ENCODE measurements at regions not wholly inside any gene's neighbourhood (a gene's known extent, or its start where the extent isn't known, plus 50 kb on each side); places are given as distances from the start of the nearest gene placed in this dataset.
A peak's percentile ranks its signal among the peaks of the same experiment; 100 is the strongest.

DNA sequence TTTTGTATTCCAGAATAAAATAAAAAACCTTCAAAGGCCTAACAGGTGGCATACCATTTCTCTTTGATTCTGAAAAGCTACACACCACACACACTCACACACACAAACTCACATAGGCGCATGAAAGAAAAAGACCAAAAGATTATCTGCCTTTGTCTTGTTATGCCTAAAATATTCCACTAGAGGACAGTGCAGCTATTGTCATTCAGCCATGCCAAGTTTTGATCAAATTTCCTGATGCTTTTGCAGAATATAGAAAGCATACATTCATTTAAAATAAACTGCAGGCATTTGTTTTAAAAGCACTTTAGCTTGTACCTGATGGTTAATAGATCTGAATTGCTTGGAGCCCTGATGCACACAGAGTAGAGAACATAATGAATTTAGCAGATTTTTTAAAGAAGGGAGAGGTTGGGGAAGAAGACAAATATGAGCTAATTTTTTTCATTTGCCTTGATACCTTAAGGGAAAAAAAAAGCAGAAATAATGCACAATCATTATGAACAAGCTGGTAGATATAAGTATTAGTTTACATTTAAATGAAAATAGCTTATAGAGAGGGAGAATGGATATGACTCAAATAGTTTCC lies 1766.9 kb upstream of the SEL1L start:
- no peak for DNase-seq
- 28 to 55% methylated on average over 1 of the region's 1 CpG for WGBS, 2 donors
- H3K27ac ChIP-seq, result no peak overlapping the region
- H3K4me3 ChIP-seq, result no peak overlapping the region
- TF ChIP-seq EP300 (IDR thresholded peaks at IDR 0.05) (no peak), POLR2AphosphoS5 (IDR thresholded peaks at IDR 0.05) (no peak), POLR2A (IDR thresholded peaks at IDR 0.05) (no peak)
- TF ChIP-seq, protein P1, sequence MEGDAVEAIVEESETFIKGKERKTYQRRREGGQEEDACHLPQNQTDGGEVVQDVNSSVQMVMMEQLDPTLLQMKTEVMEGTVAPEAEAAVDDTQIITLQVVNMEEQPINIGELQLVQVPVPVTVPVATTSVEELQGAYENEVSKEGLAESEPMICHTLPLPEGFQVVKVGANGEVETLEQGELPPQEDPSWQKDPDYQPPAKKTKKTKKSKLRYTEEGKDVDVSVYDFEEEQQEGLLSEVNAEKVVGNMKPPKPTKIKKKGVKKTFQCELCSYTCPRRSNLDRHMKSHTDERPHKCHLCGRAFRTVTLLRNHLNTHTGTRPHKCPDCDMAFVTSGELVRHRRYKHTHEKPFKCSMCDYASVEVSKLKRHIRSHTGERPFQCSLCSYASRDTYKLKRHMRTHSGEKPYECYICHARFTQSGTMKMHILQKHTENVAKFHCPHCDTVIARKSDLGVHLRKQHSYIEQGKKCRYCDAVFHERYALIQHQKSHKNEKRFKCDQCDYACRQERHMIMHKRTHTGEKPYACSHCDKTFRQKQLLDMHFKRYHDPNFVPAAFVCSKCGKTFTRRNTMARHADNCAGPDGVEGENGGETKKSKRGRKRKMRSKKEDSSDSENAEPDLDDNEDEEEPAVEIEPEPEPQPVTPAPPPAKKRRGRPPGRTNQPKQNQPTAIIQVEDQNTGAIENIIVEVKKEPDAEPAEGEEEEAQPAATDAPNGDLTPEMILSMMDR (IDR thresholded peaks at IDR 0.05), result peak; percentile 50 to 88 (median 80)
- intact Hi-C loops (cut with DNase I), result no loop called here
- no peaks in the 10 kb centered on the region for H3K27me3 ChIP-seq
- H3K9me3 ChIP-seq, result no peaks in the 10 kb centered on the region
- H3K36me3 ChIP-seq, result no peaks in the 10 kb centered on the region
- H3K4me1 ChIP-seq, result no peaks in the 10 kb centered on the region

DNA sequence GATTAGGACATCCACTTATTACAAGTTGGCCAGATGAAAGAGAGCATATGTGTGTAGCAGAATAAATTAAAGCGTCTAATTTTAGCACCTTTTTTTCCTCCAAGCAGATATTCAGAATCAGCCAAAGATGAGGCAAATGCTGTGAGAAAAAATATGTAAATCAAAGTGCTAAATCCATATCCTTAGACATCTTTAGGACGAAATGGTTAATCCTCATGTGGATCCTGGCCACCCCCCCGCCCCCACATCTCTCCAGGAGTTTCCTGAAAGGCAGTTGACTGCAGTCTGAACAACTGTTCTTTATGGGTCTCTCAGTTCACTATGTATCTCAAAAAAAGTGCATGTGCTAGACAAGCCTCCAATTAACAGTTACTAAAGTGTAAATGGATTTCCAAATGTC lies 1768.1 kb upstream of the SEL1L start:
- Histone ChIP-seq H3K4me1 (no peaks in the 10 kb centered on the region), H3K36me3 (no peaks in the 10 kb centered on the region), H3K9me3 (no peaks in the 10 kb centered on the region), H3K27ac (no peak overlapping the region), H3K4me3 (no peak overlapping the region), H3K27me3 (no peaks in the 10 kb centered on the region)
- WGBS, 2 donors, result 56 to 70% methylated on average over 3 of the region's 3 CpGs
- TF ChIP-seq POLR2AphosphoS5 (IDR thresholded peaks at IDR 0.05) (no peak), POLR2A (IDR thresholded peaks at IDR 0.05) (no peak)
- no peak for DNase-seq
- intact Hi-C loops (cut with DNase I), result no loop called here

DNA sequence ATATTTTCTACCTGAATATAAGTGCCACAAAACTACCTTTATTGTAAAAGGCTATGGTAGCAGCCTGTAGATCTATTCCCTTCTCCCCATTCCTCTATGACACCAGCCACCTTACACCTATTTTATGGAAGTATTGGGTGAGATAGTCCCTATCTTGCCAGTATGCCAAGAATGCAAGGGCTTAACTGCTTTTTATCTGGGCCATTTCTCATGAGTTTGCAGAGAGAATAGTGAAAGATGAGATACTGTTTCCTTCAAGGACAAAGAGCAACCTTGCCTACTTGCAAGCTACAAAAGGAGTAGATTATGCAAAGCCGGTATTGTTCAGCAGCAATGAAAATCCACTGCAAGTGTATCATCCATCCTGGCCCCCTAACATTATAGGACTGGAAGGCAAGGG lies 1775.6 kb upstream of the SEL1L start:
- Histone ChIP-seq H3K4me3 (no peak overlapping the region), H3K36me3 (no peaks in the 10 kb centered on the region), H3K27me3 (no peaks in the 10 kb centered on the region), H3K4me1 (no peaks in the 10 kb centered on the region), H3K27ac (no peak overlapping the region), H3K9me3 (no peaks in the 10 kb centered on the region)
- intact Hi-C loops (cut with DNase I), result no loop called here
- WGBS, 2 donors, result 88 to 91% methylated on average over 1 of the region's 1 CpG
- no peak for DNase-seq
- TF ChIP-seq POLR2AphosphoS5 (IDR thresholded peaks at IDR 0.05) (no peak), POLR2A (IDR thresholded peaks at IDR 0.05) (no peak), EP300 (IDR thresholded peaks at IDR 0.05) (no peak)
- TF ChIP-seq, protein P1 (IDR thresholded peaks at IDR 0.05), result no peak

DNA sequence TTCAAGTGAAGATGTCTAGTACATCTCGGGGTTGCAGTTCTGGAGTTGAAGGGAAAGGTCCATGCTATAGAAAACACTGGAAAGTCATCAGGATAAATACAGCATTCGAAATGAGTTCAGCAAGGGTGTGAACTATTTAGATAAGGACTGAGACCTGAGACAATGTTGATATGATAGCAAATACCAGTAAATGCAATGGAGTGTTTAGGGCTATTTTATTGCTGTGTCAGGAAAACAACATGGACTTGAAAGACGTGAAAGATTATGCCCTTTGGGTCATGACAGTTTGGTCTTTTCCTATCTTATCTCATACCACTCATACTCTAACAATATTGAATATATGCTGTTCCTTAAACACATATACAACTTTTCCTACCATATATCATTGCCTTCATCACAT lies 1776.2 kb upstream of the SEL1L start:
- Histone ChIP-seq H3K4me3 (no peak overlapping the region), H3K9me3 (no peaks in the 10 kb centered on the region), H3K4me1 (no peaks in the 10 kb centered on the region), H3K27me3 (no peaks in the 10 kb centered on the region), H3K27ac (no peak overlapping the region), H3K36me3 (no peaks in the 10 kb centered on the region)
- no peak for TF ChIP-seq POLR2A (IDR thresholded peaks at IDR 0.05)
- TF ChIP-seq, protein P1 (IDR thresholded peaks at IDR 0.05), result no peak
- TF ChIP-seq POLR2AphosphoS5 (IDR thresholded peaks at IDR 0.05), result no peak
- no peak for TF ChIP-seq EP300 (IDR thresholded peaks at IDR 0.05)
- intact Hi-C loops (cut with DNase I), result no loop called here
- no peak for DNase-seq
- 26 to 65% methylated on average over 3 of the region's 3 CpGs for WGBS, 2 donors

DNA sequence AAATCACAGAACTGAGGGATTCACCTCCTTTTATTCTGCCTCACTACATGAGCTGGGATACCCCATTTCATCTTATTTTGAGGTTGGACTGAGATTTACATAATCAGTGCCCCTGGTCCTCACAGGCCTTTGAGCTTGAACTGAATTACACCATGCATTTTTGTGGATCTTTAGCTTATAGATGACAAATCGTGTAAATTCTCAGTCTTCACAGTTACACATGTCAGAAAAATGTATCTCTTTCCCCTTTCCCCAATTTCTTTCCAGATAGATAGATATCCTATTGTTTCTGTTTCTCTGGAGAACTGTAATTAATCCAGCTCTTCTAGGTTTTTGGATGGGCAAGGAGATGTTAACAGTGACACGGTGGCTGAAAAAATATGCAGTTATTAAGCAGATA lies 1778.9 kb upstream of the SEL1L start:
- no peaks in the 10 kb centered on the region for H3K4me1 ChIP-seq
- intact Hi-C loops (cut with DNase I), result no loop called here
- H3K27me3 ChIP-seq, result no peaks in the 10 kb centered on the region
- no peak overlapping the region for H3K4me3 ChIP-seq
- no peak for DNase-seq
- no peak overlapping the region for H3K27ac ChIP-seq
- WGBS, 2 donors, result 82 to 91% methylated on average over 2 of the region's 2 CpGs
- no peaks in the 10 kb centered on the region for H3K36me3 ChIP-seq
- TF ChIP-seq, protein P1 (IDR thresholded peaks at IDR 0.05), result no peak
- TF ChIP-seq EP300 (IDR thresholded peaks at IDR 0.05) (no peak), POLR2A (IDR thresholded peaks at IDR 0.05) (no peak), POLR2AphosphoS5 (IDR thresholded peaks at IDR 0.05) (no peak)
- H3K9me3 ChIP-seq, result no peaks in the 10 kb centered on the region

All from sigmoid colon (tissue), 6 donors.